ENCODE measurements at regions not wholly inside any gene's neighbourhood (a gene's known extent, or its start where the extent isn't known, plus 50 kb on each side); places are given as distances from the start of the nearest gene placed in this dataset.

DNA sequence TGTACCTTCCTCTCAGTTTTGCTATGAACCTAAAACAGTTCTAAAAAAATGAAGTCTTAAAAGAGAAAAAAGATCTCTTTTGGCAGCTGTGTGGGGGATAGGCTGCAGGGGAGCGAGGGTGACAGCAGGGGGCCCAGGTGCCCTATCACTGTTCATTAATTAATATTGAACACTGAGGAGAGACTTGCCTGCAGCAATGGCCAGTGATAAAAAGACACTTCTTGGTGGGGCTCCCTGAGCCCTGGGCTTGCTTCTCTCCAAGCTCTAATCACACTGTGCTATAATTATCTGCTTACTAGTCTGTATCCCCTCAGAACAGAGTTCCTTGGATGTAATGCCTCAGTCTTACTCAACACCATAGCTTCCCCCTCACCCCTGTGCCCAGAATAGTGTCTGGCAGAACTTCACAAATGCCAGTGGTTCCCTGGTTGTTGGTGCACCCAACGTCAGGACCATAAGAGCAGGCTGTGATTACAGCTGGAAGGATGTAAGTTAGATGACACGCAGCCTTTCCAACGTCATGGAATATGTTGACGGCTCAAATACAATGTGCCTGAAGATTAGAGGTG is 52.0 kb upstream of the IRX6 start:
- TF ChIP-seq POLR2A (IDR thresholded peaks at IDR 0.05) (no peak), POLR2AphosphoS5 (IDR thresholded peaks at IDR 0.05) (no peak)
- TF ChIP-seq, protein P1, sequence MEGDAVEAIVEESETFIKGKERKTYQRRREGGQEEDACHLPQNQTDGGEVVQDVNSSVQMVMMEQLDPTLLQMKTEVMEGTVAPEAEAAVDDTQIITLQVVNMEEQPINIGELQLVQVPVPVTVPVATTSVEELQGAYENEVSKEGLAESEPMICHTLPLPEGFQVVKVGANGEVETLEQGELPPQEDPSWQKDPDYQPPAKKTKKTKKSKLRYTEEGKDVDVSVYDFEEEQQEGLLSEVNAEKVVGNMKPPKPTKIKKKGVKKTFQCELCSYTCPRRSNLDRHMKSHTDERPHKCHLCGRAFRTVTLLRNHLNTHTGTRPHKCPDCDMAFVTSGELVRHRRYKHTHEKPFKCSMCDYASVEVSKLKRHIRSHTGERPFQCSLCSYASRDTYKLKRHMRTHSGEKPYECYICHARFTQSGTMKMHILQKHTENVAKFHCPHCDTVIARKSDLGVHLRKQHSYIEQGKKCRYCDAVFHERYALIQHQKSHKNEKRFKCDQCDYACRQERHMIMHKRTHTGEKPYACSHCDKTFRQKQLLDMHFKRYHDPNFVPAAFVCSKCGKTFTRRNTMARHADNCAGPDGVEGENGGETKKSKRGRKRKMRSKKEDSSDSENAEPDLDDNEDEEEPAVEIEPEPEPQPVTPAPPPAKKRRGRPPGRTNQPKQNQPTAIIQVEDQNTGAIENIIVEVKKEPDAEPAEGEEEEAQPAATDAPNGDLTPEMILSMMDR (IDR thresholded peaks at IDR 0.05), result no peak
